HepG2 (cell line): ENCODE measurements at regions not wholly inside any gene's neighbourhood (a gene's known extent, or its start where the extent isn't known, plus 50 kb on each side); places are given as distances from the start of the nearest gene placed in this dataset.

ENCODE experiments used
- ATAC-seq: fragments of 200-7000 bp; cut with Tn5 transposase; 3 replicates; pipeline ENCODE4 v1.9.1; 2020; ENCODE audit warnings: mild to moderate bottlenecking, moderate library complexity
- BruUV-seq: library from RNA; stranded (reverse); fragments of 400-500 nt; replicated peaks from 2 replicates; lab custom pipeline; 2021; lab: Mats Ljungman, UMichigan
- CTCF ChIA-PET: fragments of 300-600 bp; formaldehyde crosslinking; extraction: SDS; loops from one replicate; lab custom pipeline; 2021; ENCODE audit warnings: low total read pairs, inconsistent platforms, low intra/inter-chr PET ratio; lab: Yijun Ruan, JAX
- POLR2A ChIA-PET: fragments of 350-600 bp; sonication (Branson Sonifier 250); formaldehyde crosslinking; loops from one replicate; lab custom pipeline; 2020; ENCODE audit warnings: antibody characterized with exemption, inconsistent platforms; lab: Yijun Ruan, JAX
- DNase-seq: peaks from one replicate; pipeline ENCODE4 v3.0.0-alpha.2; 2015; ENCODE audit warnings: low spot score
- FAIRE-seq: peaks from 3 replicates; lab custom pipeline; 2011; peaks lifted over from hg19 to GRCh38; lab: Jason Lieb, UNC
- H2AFZ ChIP-seq: one replicate; pipeline ENCODE4 v1.6.1; 2011; ENCODE audit warnings: low read length, inconsistent platforms
- H3K27ac ChIP-seq: fragments of 300-600 bp; 3 replicates; pipeline ENCODE4 v1.8.0; 2011; ENCODE audit warnings: mixed run types, mild to moderate bottlenecking, mixed read lengths, low read length, inconsistent platforms; ENCODE audit not compliant: insufficient read depth; ENCODE audit errors: extremely low read length
- H3K27me3 ChIP-seq, 2 experiments: fragments of 200-600 bp in 1 of 2; 2 replicates in 1 of 2; 3 replicates in 1 of 2; pipeline versions ENCODE4 v1.6.0 to v1.8.0; 2011; ENCODE audit warnings: low read length in 2 of 2, mild to moderate bottlenecking in 2 of 2, moderate library complexity in 2 of 2, inconsistent platforms in 1 of 2; ENCODE audit not compliant: insufficient read depth in 2 of 2, control insufficient read depth in 1 of 2
- H3K36me3 ChIP-seq, 2 experiments: fragments of 200-600 bp in 1 of 2; replicated peaks in 1 of 2; 2 replicates in 1 of 2; 3 replicates in 1 of 2; pipeline versions ENCODE4 v1.5.1 to v1.8.0; 2011; ENCODE audit warnings: low read length in 2 of 2, inconsistent platforms in 1 of 2; ENCODE audit not compliant: insufficient read depth in 2 of 2, control insufficient read depth in 1 of 2
- H3K4me1 ChIP-seq: 2 replicates; pipeline ENCODE4 v1.5.1; 2012; ENCODE audit warnings: low read length, inconsistent platforms; ENCODE audit not compliant: insufficient read depth
- H3K4me2 ChIP-seq: 2 replicates; pipeline ENCODE4 v1.6.0; 2011; ENCODE audit warnings: low read depth, low read length, inconsistent platforms
- H3K4me3 ChIP-seq, 3 experiments: fragments of 200-600 bp in 1 of 3; sonication (generic), shearing (Covaris generic) in 1 of 3; replicated peaks in 1 of 3; 2 replicates each; pipeline ENCODE4 v1.5.1; 2011 to 2016; ENCODE audit warnings: low read length in 3 of 3, inconsistent platforms in 2 of 3, low read depth in 2 of 3, mild to moderate bottlenecking in 2 of 3, control low read depth in 1 of 3, mixed read lengths in 1 of 3; ENCODE audit not compliant: insufficient read depth in 1 of 3
- H3K79me2 ChIP-seq: one replicate; pipeline ENCODE4 v1.6.1; 2011; ENCODE audit warnings: low read length, inconsistent platforms; ENCODE audit not compliant: insufficient read depth
- H3K9ac ChIP-seq: 2 replicates; pipeline ENCODE4 v1.6.0; 2011; ENCODE audit warnings: mild to moderate bottlenecking, low read depth, low read length, inconsistent platforms; ENCODE audit not compliant: insufficient read depth
- H3K9me3 ChIP-seq: 2 replicates; pipeline ENCODE4 v1.5.1; 2012; ENCODE audit warnings: mild to moderate bottlenecking, low read length
- H4K20me1 ChIP-seq: 2 replicates; pipeline ENCODE4 v1.6.0; 2011; ENCODE audit warnings: inconsistent platforms, mild to moderate bottlenecking, low read length, moderate library complexity; ENCODE audit not compliant: insufficient read depth
- ARNT ChIP-seq: fragments of 450-650 bp; IDR thresholded peaks from 2 replicates; pipeline ENCODE4 v1.6.1; 2017
- BORCS8-MEF2B ChIP-seq: sonication (generic); formaldehyde crosslinking; IDR thresholded peaks from 2 replicates; pipeline ENCODE4 v1.8.0; 2022; ENCODE audit warnings: mild to moderate bottlenecking, missing genetic modification reagents
- CENPT ChIP-seq: sonication (generic); formaldehyde crosslinking; IDR thresholded peaks from 2 replicates; pipeline ENCODE4 v1.8.0; 2022; ENCODE audit warnings: low read depth, mild to moderate bottlenecking, moderate library complexity, missing genetic modification reagents
- GMEB2 ChIP-seq: IDR thresholded peaks from 2 replicates; pipeline ENCODE4 v1.6.1; 2016; ENCODE audit warnings: missing biosample characterization, missing genetic modification reagents, low read depth
- GTF2F1 ChIP-seq: fragments of 150-350 bp; IDR thresholded peaks from 2 replicates; pipeline ENCODE4 v1.6.1; 2014; ENCODE audit warnings: low read length
- HMGXB3 ChIP-seq: sonication (generic); formaldehyde crosslinking; IDR thresholded peaks from 2 replicates; pipeline ENCODE4 v1.4.0; 2020; ENCODE audit warnings: missing genetic modification reagents, borderline replicate concordance
- KDM4B ChIP-seq: sonication (generic); formaldehyde crosslinking; IDR thresholded peaks from 2 replicates; pipeline ENCODE4 v1.4.0; 2020; ENCODE audit warnings: missing genetic modification reagents
- NONO ChIP-seq, 2 experiments: fragments of 450-650 bp in 1 of 2; sonication (generic) in 1 of 2; formaldehyde crosslinking in 1 of 2; IDR thresholded peaks in 1 of 2; conservative IDR thresholded peaks in 1 of 2; 2 replicates each; pipeline versions ENCODE4 v1.6.1 to v1.8.0; 2017 to 2022; ENCODE audit warnings: mild to moderate bottlenecking in 1 of 2, missing genetic modification reagents in 1 of 2, moderate library complexity in 1 of 2
- NR0B2 ChIP-seq: sonication (generic); formaldehyde crosslinking; IDR thresholded peaks from 2 replicates; pipeline ENCODE4 v1.4.0; 2020; ENCODE audit warnings: mild to moderate bottlenecking, missing genetic modification reagents
- POGK ChIP-seq: sonication (generic); formaldehyde crosslinking; conservative IDR thresholded peaks from 2 replicates; pipeline ENCODE4 v1.8.0; 2022; ENCODE audit warnings: mild to moderate bottlenecking, moderate library complexity, missing genetic modification reagents
- RBM22 ChIP-seq: fragments of 200-400 bp; formaldehyde crosslinking; optimal IDR thresholded peaks from 2 replicates; pipeline ENCODE3; 2017; ENCODE audit warnings: mild to moderate bottlenecking, low read length, moderate library complexity
- TBX2 ChIP-seq: sonication (generic); formaldehyde crosslinking; IDR thresholded peaks from 2 replicates; pipeline ENCODE4 v1.5.0; 2020; ENCODE audit warnings: missing genetic modification reagents, mild to moderate bottlenecking, borderline replicate concordance
- TEAD2 ChIP-seq: sonication (generic); formaldehyde crosslinking; IDR thresholded peaks from 2 replicates; pipeline ENCODE4 v1.9.0; 2021; ENCODE audit warnings: missing genetic modification reagents
- ZBTB44 ChIP-seq: sonication (generic); formaldehyde crosslinking; IDR thresholded peaks from 2 replicates; pipeline ENCODE4 v1.4.0; 2020; ENCODE audit warnings: missing genetic modification reagents
- ZFP36L1 ChIP-seq: sonication (generic); formaldehyde crosslinking; IDR thresholded peaks from 2 replicates; pipeline ENCODE4 v1.8.0; 2022; ENCODE audit warnings: mild to moderate bottlenecking, missing genetic modification reagents, moderate library complexity
- ZNF761 ChIP-seq: sonication (generic); formaldehyde crosslinking; conservative IDR thresholded peaks from 2 replicates; pipeline ENCODE4 v1.4.0; 2020; ENCODE audit warnings: mild to moderate bottlenecking, missing genetic modification reagents
- WGBS: methylation state at CpG from one replicate; pipeline ENCODE4 v1.1.6; 2017; ENCODE audit warnings: low lambda C conversion rate; 5-methylcytosine and 5-hydroxymethylcytosine counted together
- in situ Hi-C: cut with HindIII; loops from 2 replicates; pipeline ENCODE4 v1.10.0; 2017; ENCODE audit warnings: low pct_unique_long_range_greater_than_20kb; ENCODE audit not compliant: extremely low pct_ligation_motif_present
- intact Hi-C: fragments of 100-400 bp; cut with micrococcal nuclease; formaldehyde crosslinking; loops from one replicate; pipeline ENCODE4 v1.10.0; 2022; ENCODE audit not compliant: unreplicated experiment

GRCh38 chr1:209153411-209153810 is 430.1 kb upstream of the CAMK1G start:
- DNase-seq: no peak
- ChIA-PET POLR2A (no interaction called here), CTCF (no interaction called here)
- H3K9me3 ChIP-seq: no peaks in the 10 kb centered on the region
- in situ Hi-C loops (no loop called here), intact Hi-C loops (no loop called here)
- WGBS: 14% methylated on average over 1 of the region's 1 CpG
- no peak overlapping the region for H2AFZ ChIP-seq
- ATAC-seq: no peak
- H3K9ac ChIP-seq: no peak overlapping the region
- no peak overlapping the region for H3K27ac ChIP-seq
- H3K27me3 ChIP-seq: no peaks in the 10 kb centered on the region
- H4K20me1 ChIP-seq: no peaks in the 10 kb centered on the region
- H3K4me1 ChIP-seq: no peaks in the 10 kb centered on the region
- no TSS peak for BruUV-seq
- no peak for FAIRE-seq
- H3K4me3 ChIP-seq: no peak overlapping the region
- no peaks in the 10 kb centered on the region for H3K36me3 ChIP-seq
- no peaks in the 10 kb centered on the region for H3K79me2 ChIP-seq
- no peak overlapping the region for H3K4me2 ChIP-seq
- TF ChIP-seq ZBTB44 (no peak), BORCS8-MEF2B (CRISPR knock-in tag) (no peak), HMGXB3 (CRISPR knock-in tag) (no peak), GMEB2 (CRISPR knock-in tag) (no peak), TBX2 (CRISPR knock-in tag) (no peak), ZNF761 (CRISPR knock-in tag) (no peak), NONO (IDR thresholded peaks at IDR 0.05) (no peak), NONO (CRISPR knock-in tag; conservative IDR thresholded peaks at IDR 0.05) (no peak), KDM4B (CRISPR knock-in tag) (no peak), CENPT (no peak), ZFP36L1 (CRISPR knock-in tag) (no peak), POGK (no peak), ARNT (no peak), GTF2F1 (no peak), TEAD2 (CRISPR knock-in tag) (no peak), RBM22 (no peak), NR0B2 (no peak)
